Activated CD4-positive, CD25-positive, alpha-beta regulatory T cell treated with anti-CD3 and anti-CD28 coated beads, Interleukin-2, amount 50 U/mL, for 16 hours (primary cell): ENCODE measurements at regions not wholly inside any gene's neighbourhood (a gene's known extent, or its start where the extent isn't known, plus 50 kb on each side); places are given as distances from the start of the nearest gene placed in this dataset.

Experiments used
- DNase-seq: peaks from one replicate; pipeline ENCODE4 v3.0.0-alpha.2; 2020; ENCODE audit warnings: low read depth, low spot score

GRCh38 chr18:8969639-8970390 is 132.7 kb upstream of the NDUFV2 start:
- no peak for DNase-seq

GRCh38 chr18:8970843-8971242 is 131.7 kb upstream of the NDUFV2 start:
- no peak for DNase-seq

- DNase-seq, result no peak
These were observed 130.4 kb upstream of the NDUFV2 start for GRCh38 chr18:8972116-8972515.

- DNase-seq, result no peak
These were observed 128.2 kb upstream of the NDUFV2 start for GRCh38 chr18:8974279-8974678.

- no peak for DNase-seq
These were observed 127.8 kb upstream of the NDUFV2 start for GRCh38 chr18:8974696-8975095.

- no peak for DNase-seq
These were observed 126.9 kb upstream of the NDUFV2 start for GRCh38 chr18:8975624-8976023.

GRCh38 chr18:8976606-8977005 is 125.9 kb upstream of the NDUFV2 start:
- DNase-seq, result no peak

- DNase-seq, result no peak
These were observed 125.3 kb upstream of the NDUFV2 start for GRCh38 chr18:8977166-8977565.

GRCh38 chr18:8977701-8978100 is 124.8 kb upstream of the NDUFV2 start:
- DNase-seq, result no peak

- DNase-seq, result no peak
These were observed 124.1 kb upstream of the NDUFV2 start for GRCh38 chr18:8978394-8978793.

- no peak for DNase-seq
These were observed 123.1 kb upstream of the NDUFV2 start for GRCh38 chr18:8979258-8979988.

GRCh38 chr18:8980496-8980895 is 122.0 kb upstream of the NDUFV2 start:
- no peak for DNase-seq

- no peak for DNase-seq
These were observed 121.6 kb upstream of the NDUFV2 start for GRCh38 chr18:8980918-8981317.

GRCh38 chr18:8982416-8983183 is 119.9 kb upstream of the NDUFV2 start:
- DNase-seq, result no peak

- DNase-seq, result no peak
These were observed 119.3 kb upstream of the NDUFV2 start for GRCh38 chr18:8983195-8983594.

- no peak for DNase-seq
These were observed 118.3 kb upstream of the NDUFV2 start for GRCh38 chr18:8984131-8984721.

- no peak for DNase-seq
These were observed 115.3 kb upstream of the NDUFV2 start for GRCh38 chr18:8987241-8987640.

GRCh38 chr18:8988260-8988871 is 114.1 kb upstream of the NDUFV2 start:
- peak; percentile 4 for DNase-seq

GRCh38 chr18:8989017-8989416 is 113.5 kb upstream of the NDUFV2 start:
- DNase-seq, result no peak

GRCh38 chr18:8989855-8990254 is 112.6 kb upstream of the NDUFV2 start:
- DNase-seq, result no peak

GRCh38 chr18:8990276-8991031 is 112.0 kb upstream of the NDUFV2 start:
- DNase-seq, result no peak
